NT2/D1 (cell line): ENCODE measurements at regions not wholly inside any gene's neighbourhood (a gene's known extent, or its start where the extent isn't known, plus 50 kb on each side); places are given as distances from the start of the nearest gene placed in this dataset.

Experiments
- YY1 ChIP-seq: IDR thresholded peaks from 2 replicates; pipeline ENCODE4 v1.6.1; 2011; ENCODE audit not compliant: insufficient read length, insufficient read depth
- ZNF274 ChIP-seq: IDR thresholded peaks from 2 replicates; pipeline ENCODE4 v1.6.1; 2011; ENCODE audit warnings: mild to moderate bottlenecking, low read depth, low read length

- no peak for TF ChIP-seq YY1
- TF ChIP-seq ZNF274 = no peak
These were observed 219.0 kb downstream of the RWDD3 start for GRCh38 chr1:95453053-95453452.
